ENCODE measurements at regions not wholly inside any gene's neighbourhood (a gene's known extent, or its start where the extent isn't known, plus 50 kb on each side); places are given as distances from the start of the nearest gene placed in this dataset.

- TF ChIP-seq EZH2 (IDR thresholded peaks at IDR 0.05; ENCODE audit: borderline replicate concordance, control insufficient read depth, low read depth, low read length) = no peak
- TF ChIP-seq SMAD5 (IDR thresholded peaks at IDR 0.05; ENCODE audit: low read depth) = no peak
- no peak for TF ChIP-seq CTCF (IDR thresholded peaks at IDR 0.05 in 2 of 3, conservative IDR thresholded peaks at IDR 0.05 in 1 of 3; ENCODE audit: control insufficient read depth in 2 of 3, extremely low read depth in 1 of 3, insufficient read depth in 1 of 3, low read depth in 3 of 3, low read length in 3 of 3)
- TF ChIP-seq POLR2AphosphoS5 (IDR thresholded peaks at IDR 0.05; ENCODE audit: low read length) = no peak
- no peak for TF ChIP-seq CBX5 (IDR thresholded peaks at IDR 0.05; ENCODE audit: low read depth)
- TF ChIP-seq NFXL1 (IDR thresholded peaks at IDR 0.05; ENCODE audit: borderline replicate concordance) = no peak
- TF ChIP-seq SMARCA5 (IDR thresholded peaks at IDR 0.05) = no peak
- no peak for TF ChIP-seq SUPT20H (IDR thresholded peaks at IDR 0.05; ENCODE audit: borderline replicate concordance, control insufficient read depth, low read depth, low read length)
- no peak for TF ChIP-seq JUNB (IDR thresholded peaks at IDR 0.05)
- no peak for TF ChIP-seq NFIC (IDR thresholded peaks at IDR 0.05; ENCODE audit: low read depth, low read length)
- TF ChIP-seq, protein P1, sequence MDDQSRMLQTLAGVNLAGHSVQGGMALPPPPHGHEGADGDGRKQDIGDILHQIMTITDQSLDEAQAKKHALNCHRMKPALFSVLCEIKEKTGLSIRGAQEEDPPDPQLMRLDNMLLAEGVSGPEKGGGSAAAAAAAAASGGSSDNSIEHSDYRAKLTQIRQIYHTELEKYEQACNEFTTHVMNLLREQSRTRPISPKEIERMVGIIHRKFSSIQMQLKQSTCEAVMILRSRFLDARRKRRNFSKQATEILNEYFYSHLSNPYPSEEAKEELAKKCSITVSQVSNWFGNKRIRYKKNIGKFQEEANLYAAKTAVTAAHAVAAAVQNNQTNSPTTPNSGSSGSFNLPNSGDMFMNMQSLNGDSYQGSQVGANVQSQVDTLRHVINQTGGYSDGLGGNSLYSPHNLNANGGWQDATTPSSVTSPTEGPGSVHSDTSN (IDR thresholded peaks at IDR 0.05; ENCODE audit: insufficient replicate concordance, low read depth, low read length) = no peak
- TF ChIP-seq SIN3A (IDR thresholded peaks at IDR 0.05; ENCODE audit: low read depth, low read length) = no peak
Observed at GRCh38 chr5:8848997-8849594, 696.8 kb downstream of the SEMA5A start.

Measured in GM12878 (cell line).